ENCODE measurements at regions not wholly inside any gene's neighbourhood (a gene's known extent, or its start where the extent isn't known, plus 50 kb on each side); places are given as distances from the start of the nearest gene placed in this dataset.

GRCh38 chr14:46369391-46369790 is 282.2 kb downstream of the RPL10L start:
- TF ChIP-seq EZH2 (IDR thresholded peaks at IDR 0.05; ENCODE audit: borderline replicate concordance, low read depth, low read length, poor library complexity, severe bottlenecking) (no peak), CTCF (conservative IDR thresholded peaks at IDR 0.05; ENCODE audit: low read depth, low read length) (no peak)

Data from A673 (cell line).